IMR-90 (cell line): ENCODE measurements at regions not wholly inside any gene's neighbourhood (a gene's known extent, or its start where the extent isn't known, plus 50 kb on each side); places are given as distances from the start of the nearest gene placed in this dataset.

ENCODE experiments used
- FOS ChIP-seq: fragments of 150-350 bp; IDR thresholded peaks from 2 replicates; pipeline ENCODE4 v1.6.1; 2016; ENCODE audit warnings: low read depth, low read length
- MAFK ChIP-seq: IDR thresholded peaks from 2 replicates; pipeline ENCODE4 v1.6.1; 2012; ENCODE audit warnings: low read depth, low read length, improper control_type of control experiment
- MXI1 ChIP-seq: IDR thresholded peaks from 2 replicates; pipeline ENCODE4 v1.6.1; 2012; ENCODE audit warnings: low read depth, mild to moderate bottlenecking, low read length, moderate library complexity, borderline replicate concordance
- RCOR1 ChIP-seq: IDR thresholded peaks from 2 replicates; pipeline ENCODE4 v1.6.1; 2012; ENCODE audit warnings: mild to moderate bottlenecking, low read length, improper control_type of control experiment; ENCODE audit not compliant: insufficient replicate concordance
- RFX5 ChIP-seq: IDR thresholded peaks from 2 replicates; pipeline ENCODE4 v1.8.0; 2012; ENCODE audit warnings: low read depth, mild to moderate bottlenecking, low read length, moderate library complexity
- TF ChIP-seq, protein P1 (sequence below): fragments of 150-350 bp; IDR thresholded peaks from 2 replicates; pipeline ENCODE4 v1.6.1; 2016; ENCODE audit warnings: low read depth, mild to moderate bottlenecking, low read length, moderate library complexity, borderline replicate concordance

DNA sequence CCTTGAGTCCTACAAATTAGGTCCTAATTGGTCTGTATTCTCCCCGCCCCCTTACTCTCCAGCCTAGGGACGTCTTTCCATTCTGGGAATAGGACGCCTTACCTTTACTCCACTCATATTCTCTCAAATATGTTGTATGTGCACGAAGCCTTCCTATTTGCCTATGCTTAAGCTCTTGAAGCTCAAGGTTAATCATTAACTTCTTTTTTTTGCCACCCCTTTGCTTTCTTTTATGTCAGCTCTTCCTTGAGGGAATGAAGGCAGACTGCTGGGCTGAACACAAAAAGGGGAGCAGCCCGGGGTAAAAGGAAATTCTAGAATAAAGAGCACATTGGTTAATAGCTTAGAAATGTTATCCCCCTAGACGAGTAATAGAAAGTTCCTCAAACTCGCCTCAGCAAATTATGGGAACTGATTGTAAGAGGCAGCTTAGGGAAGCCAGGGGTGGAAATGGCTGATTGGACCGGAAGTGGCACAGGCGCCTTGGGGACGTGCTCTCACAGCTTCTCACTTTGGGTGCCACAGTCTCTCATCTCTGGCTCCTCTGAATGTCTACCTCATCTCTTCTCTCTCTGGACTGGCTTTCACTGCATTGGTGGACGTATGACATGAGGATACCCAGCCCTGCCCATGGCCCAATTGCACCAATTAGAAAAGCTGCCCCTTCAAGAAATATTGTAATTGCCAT lies 122.3 kb upstream of the IL12B start (continued):
- TF ChIP-seq MAFK (no peak), MXI1 (no peak), RCOR1 (no peak), RFX5 (no peak), FOS (no peak)
- TF ChIP-seq, protein P1, sequence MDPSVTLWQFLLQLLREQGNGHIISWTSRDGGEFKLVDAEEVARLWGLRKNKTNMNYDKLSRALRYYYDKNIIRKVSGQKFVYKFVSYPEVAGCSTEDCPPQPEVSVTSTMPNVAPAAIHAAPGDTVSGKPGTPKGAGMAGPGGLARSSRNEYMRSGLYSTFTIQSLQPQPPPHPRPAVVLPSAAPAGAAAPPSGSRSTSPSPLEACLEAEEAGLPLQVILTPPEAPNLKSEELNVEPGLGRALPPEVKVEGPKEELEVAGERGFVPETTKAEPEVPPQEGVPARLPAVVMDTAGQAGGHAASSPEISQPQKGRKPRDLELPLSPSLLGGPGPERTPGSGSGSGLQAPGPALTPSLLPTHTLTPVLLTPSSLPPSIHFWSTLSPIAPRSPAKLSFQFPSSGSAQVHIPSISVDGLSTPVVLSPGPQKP: no peak
